ENCODE measurements at regions not wholly inside any gene's neighbourhood (a gene's known extent, or its start where the extent isn't known, plus 50 kb on each side); places are given as distances from the start of the nearest gene placed in this dataset.

DNA sequence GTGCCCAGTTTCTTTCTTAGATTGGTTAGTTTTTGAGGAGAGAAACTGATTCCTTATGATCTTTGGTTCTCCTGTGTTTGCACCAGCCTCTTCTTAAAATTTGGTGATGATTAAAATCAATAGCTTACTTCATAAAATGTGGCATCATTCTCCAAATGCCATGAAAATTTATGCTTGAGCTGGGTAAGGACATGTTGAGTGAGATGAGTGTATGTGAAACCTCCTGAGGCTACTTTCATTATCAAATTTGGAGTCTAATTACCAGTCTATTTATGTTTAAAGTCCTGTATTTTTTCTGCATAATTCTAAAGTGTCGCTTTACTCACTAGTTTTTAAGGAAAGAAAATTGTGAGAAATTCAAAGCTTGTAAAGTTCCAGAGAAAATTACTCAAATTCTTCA lies 102.1 kb downstream of the DIPK2A start:
- no peak for DNase-seq (ENCODE audit: low read depth)

DNA sequence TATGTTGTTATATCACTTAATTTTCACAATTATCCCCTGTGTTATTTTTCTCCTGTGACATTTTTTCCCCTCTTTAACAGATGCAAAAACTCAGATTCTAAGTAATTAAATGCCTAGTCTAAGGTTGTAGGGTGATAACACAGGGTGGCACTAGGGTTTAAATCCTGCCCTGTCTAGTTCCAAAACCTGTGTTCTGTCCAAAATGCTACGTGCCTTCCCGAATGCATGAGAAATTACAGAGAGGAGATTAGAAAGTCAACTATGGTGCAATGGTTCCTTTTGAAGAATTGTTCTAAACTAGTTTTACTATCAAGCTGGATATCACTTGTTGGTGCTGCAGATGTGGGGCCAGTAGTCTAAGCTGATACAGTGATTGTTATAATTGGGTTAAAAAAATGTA lies 108.0 kb downstream of the DIPK2A start:
- no peak for DNase-seq (ENCODE audit: low read depth)

DNA sequence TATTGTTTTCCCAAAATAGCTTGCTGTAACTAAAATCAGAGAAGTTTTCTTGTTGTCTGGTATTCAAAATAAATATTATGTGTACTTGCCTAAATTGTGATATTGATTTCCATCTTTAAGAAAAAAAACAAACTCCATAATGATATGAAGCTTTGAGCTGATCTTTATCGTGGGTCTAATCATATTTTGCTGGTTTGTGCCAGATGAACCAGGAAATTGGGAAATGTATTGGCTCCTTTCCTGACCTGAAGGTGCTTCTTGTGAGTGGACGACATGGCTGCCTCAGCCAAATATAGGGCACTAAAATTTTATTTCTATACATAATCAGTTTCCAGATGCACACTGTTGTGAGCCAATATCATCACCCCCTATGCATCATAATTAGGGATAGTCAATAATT lies 113.3 kb downstream of the DIPK2A start:
- no peak for DNase-seq (ENCODE audit: low read depth)

DNA sequence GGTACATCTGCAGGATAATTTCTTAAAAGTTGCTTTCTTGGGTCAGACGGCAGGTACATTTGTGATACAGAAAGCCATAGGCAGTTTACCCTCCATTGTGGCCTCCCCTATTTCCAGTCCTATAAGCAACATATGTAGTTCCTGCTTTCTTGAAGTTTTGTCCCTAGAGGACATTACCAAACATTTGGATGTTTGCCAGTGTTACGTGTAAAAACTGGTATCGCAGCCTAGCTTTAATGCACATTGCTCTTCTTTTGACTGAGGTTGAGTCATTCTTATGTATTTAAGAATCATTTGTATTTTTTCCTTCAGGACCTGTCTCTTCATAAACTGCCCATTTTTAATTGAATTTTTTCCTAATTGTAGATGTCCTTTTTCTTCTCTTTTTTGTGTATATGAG lies 114.3 kb downstream of the DIPK2A start:
- DNase-seq (ENCODE audit: low read depth), result no peak

DNA sequence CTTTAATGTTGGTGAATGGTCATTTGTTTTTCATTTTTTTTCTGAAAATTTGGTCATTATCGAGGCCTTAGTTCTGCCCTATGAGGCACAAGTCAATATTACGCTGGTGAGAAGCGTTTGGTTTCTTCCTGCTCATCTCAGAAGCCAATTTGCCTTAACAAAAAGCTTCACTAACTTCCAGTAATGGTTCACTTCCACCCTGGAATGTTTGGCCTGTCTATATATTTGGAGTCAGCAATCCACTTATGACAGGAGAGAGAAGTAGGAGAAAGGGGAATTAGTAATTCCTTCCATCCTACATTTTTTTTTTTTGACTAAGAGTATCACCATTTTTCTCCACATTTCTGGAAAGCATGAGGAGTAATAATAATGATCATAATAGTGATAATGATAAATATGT lies 124.4 kb downstream of the DIPK2A start:
- DNase-seq (ENCODE audit: low read depth), result no peak

DNA sequence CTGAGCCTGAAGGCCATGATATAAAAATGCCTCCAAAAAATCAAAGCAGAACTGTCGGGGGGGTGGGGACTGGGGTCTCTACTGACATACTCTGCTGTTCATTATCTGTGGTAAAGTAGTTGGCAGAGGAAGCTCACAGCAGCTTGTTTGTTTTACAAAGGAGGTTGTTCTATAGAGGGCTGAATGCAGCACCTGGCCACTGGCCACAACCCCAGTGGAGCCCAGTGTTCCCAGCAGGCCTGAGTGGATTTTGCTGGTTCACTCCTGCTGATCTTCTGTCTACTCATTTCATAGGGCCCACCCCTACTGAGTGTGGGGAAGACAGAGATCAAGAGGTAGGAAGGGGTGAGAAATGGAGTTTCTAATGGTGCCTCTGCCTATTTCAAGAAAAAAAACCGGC lies 125.5 kb downstream of the DIPK2A start:
- no peak for DNase-seq (ENCODE audit: low read depth)

DNA sequence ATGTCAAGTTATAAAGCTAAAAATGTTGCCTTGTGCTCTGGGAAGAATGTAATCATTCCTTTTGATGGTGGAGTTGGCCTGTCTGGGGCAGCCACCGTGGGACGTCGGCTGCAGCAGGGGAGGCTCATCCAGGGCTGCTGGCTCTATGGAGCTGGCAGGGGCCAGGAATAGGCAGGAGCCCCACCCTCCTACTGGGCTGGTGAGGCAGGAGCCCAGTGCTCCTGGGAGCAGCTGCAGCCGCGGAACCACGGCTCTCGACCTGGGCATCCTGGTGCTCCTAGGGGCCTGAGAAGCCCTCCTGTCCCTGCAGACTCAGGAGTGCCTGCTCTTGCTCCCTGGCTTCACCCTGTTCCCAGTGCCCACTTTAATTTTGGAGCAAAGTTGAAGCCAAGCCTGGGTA lies 127.1 kb downstream of the DIPK2A start:
- DNase-seq (ENCODE audit: low read depth), result no peak

DNA sequence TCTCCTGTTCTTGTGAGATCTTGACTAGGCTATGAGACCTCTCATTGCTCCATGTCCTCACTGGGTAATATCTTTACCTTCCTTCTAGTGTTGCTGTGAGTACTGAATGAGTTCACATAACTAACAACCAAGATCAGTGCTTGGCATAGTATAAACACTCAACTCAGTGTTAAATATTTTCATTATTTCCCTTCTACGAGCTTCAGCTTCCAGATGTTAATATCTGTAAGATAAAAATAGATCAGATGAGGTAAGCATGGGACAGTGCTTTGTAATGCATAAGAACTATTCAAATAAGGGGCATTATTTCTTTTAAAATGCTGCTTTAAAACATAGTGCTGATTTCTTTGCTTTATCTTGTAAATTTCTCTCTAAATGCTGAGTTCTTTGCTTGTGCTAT lies 130.8 kb downstream of the DIPK2A start:
- no peak for DNase-seq (ENCODE audit: low read depth)

DNA sequence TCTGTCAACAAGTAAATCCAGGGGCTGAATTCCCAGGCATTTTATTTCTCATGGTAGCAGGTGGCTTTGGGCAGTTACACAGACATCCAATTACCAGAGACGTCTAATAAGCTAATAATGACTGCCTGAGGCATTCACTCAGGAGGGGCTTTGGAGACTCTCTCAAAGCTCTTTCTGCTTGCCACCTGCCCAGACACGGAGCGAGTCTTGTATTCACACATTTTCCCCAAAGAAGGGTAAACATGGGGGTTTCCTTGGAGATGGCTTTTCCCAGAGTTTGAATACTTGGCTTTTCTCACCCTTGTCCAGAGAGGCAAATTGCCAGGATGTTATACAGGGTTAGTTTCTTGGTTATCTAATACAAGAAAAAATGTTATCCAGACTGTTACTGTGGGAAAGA lies 132.6 kb downstream of the DIPK2A start:
- no peak for DNase-seq (ENCODE audit: low read depth)

DNA sequence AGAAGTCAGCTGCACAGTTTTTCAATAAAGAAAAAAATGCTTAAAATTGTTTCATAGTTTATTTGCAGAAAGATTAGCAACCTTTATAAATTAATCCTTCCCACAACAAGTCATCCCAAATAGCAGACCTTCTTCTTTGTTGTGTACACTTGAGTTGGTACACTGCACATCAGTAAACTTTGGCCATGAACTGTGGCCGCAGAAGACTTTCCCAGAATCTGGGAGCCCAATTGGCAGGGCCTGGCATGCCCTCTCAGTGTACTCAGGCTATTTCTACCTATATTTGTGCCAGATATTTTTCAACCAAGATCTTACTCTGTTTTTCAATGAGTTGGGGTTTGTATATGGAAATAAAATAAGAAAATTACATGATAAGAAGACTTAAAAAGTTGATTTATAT lies 133.1 kb downstream of the DIPK2A start:
- no peak for DNase-seq (ENCODE audit: low read depth)

DNA sequence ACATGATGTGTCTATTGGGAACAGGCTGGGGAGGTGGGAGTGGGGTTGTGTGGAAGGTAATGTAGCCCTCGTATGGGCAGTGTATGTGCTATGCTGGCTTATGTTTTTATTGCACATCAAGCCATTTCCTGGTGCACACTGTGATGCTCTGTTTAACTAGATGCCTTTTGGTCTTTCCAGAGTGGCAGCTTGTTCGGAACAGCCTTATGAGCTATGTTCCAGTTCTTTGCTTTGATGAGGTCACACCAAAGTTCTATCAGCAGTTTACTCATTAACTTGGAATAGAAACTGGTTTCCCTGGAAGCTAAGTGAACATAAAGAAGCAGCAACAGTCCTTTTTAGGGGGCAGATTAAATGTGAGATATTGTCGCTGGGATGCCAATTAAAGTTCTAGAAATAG lies 133.9 kb downstream of the DIPK2A start:
- no peak for DNase-seq (ENCODE audit: low read depth)

DNA sequence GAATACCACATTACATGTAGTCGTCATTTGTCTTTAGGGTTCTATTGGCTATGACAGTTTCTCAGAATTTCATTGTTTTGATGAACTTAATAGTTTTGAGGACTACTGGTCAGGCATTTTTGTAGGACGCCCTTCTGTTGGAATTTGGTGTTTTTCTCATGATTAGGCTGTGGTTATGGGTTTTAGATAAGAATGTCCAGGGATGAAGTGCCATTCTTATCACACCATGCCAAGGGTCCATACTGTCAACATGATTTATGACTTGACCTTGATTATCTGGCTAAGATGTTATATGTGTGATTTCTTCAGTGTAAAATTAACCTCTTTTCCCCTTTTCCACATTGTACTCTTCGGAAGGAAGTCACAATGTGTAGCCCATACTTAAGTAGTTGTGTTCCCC lies 135.3 kb downstream of the DIPK2A start:
- no peak for DNase-seq (ENCODE audit: low read depth)

DNA sequence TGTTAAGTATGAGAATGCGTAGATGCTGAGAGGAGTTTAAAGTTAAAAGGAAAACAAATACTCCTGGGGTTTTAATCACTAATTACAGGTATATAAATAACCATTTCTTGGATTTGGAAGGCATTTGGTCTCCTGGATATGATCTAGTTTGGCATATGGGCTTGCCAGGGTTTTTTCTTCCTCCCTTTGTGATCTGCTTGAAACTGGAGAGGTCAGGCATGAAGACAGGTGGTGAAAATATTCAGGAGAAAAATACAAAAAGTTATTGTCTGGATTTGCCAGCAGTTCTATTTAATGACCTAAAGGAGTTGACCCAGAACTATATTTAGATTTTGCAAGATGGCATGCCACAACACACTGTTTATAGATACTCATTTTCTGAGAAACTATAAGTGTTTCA lies 136.3 kb downstream of the DIPK2A start:
- DNase-seq (ENCODE audit: low read depth), result no peak

DNA sequence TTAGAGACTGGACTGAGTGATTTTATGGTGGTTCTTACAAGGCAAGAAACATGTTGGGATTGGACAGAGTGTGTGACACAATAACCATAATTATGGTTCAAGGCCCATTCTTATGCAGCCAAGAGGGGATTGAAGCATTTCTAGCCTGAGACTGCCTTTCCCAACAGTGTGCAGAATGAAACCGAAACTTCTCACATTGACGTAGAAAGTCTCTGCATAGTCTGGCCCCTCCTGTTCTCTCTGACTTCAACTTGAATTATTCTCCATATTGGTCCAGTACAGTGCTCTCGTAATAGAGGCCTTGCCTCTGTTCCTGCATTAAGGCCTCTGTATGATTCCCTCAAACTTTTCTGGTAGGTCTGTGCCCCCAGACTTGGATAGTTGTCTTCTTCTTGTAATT lies 138.3 kb downstream of the DIPK2A start:
- DNase-seq (ENCODE audit: low read depth), result no peak

DNA sequence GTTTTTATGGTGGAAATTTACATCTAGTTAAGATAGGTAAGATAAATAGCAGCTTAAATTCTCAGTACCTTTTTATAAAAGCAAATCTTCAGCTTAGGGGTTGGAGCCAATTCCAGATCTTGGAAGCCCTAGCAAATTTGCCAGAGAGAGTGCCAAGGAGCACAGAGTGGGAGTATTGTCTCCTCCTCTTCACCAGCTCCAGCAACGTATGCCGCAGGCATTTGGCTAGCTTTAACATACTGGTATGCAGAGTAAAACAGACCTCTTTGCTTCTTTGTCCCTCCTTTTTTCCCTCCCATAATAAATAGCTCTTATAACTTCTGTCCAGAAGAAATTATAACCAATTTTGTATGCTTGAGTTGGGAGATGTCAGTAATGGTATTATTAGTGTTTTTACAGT lies 140.4 kb downstream of the DIPK2A start:
- no peak for DNase-seq (ENCODE audit: low read depth)

DNA sequence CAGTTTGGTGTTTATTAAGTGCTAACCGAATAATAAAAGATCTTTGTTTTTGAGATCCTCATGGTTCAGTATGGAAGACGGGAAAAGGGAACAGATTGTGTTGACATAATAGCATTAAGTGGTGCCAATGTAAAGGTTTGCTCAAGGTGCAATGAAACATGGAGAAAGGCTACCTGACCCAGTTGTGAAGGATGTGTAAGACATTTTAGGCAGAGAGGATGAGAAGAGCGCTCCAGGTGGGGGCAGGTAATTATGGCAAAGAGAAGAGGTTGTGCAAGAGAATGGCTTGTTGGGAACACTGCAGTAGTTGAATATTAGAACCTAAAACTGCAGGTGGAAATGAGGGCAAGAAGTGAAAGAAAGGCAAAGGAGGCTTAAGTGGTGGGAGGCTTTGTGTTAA lies 140.8 kb downstream of the DIPK2A start:
- no peak for DNase-seq (ENCODE audit: low read depth)

DNA sequence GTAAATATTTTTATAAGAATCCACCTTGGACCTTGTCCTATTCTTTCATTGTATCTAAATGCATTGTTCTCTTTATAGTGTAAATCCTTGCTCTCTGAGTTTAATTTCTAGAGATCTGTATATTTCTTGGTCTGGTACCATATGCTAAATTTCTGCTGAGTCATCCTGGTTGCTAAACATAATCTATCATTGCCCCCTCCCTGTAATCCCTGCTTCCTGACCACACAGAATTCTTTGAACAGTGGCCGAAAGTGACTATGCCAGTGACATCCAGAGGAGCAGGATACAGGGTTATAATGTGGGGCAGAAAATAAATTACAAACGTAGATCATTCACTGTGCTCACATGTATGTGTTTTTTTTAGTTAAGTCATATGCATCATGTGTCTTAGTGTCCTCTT lies 143.1 kb downstream of the DIPK2A start:
- no peak for DNase-seq (ENCODE audit: low read depth)

DNA sequence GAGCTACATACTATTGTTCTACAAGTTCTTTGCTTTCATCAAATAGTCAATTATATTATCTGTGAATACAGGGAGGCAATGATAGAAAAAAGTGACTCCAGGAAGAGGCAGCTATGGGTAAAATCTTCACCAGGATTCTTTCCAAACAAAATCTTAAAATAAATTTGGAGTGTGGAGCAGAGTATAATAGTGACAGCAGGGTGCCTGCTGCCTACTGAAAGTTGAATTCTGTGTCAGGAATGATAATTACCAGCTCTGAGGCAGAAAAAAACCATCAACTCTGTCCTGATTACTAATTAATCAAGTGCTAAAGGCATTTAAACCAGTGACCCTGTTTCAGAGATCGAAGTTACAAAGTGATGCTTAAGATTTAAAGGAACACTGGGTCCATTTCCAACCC lies 148.0 kb downstream of the DIPK2A start:
- no peak for DNase-seq (ENCODE audit: low read depth)

DNA sequence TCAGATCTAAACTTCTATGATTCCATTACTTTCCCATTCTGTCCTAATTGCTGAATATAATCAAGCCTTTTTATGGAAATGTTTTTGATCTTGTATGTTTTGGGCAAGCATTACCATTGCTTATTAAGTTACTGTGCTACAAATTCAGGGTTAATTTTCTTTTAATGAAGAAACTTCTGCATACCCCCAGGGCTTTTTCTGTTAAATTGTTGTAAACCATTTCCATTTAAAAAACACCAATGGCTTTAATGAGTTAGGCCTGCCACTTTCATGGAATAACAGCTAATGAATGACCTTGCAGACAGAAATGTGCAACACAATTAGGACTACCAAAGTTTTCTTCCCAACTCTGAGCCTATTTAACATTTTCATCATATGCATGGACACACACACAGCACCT lies 150.0 kb downstream of the DIPK2A start:
- no peak for DNase-seq (ENCODE audit: low read depth)

DNA sequence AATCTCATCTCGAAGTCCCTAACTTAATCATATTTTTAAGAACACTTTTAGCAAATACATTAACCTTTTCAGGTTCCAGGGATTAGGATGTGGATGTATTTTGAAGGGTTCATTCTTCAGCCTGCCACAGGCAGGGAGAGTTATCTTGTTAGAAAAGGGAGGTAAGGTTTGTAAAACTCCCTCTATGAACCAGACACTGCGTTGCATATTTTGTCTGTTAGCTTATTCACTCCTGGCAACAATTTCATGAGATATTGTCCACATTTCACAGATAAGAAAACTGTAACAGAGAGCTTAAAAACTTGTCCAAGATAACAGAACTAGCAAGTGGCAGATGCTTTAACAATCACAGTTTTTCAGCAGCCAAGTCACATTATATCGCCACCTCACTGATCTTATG lies 155.4 kb downstream of the DIPK2A start:
- DNase-seq (ENCODE audit: low read depth), result no peak

DNA sequence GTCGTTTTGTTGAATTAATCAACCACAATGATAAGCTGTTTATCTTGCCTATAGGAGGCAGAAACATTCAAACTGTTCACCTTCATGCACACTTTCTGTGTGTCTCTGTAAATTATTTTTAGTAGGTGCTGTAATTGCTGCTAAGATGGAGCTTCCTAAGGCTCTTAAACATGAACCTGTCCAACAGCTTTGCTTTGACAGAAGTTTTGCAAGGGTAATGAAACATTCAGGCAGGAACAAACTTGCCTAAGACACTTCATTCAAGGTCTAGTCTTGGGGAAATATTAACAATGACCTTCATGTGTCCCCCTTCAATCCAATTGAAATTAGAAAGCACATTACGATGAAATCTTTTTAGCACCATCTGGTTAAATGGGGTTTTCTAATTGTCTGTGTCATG lies 156.1 kb downstream of the DIPK2A start:
- DNase-seq (ENCODE audit: low read depth), result no peak

DNA sequence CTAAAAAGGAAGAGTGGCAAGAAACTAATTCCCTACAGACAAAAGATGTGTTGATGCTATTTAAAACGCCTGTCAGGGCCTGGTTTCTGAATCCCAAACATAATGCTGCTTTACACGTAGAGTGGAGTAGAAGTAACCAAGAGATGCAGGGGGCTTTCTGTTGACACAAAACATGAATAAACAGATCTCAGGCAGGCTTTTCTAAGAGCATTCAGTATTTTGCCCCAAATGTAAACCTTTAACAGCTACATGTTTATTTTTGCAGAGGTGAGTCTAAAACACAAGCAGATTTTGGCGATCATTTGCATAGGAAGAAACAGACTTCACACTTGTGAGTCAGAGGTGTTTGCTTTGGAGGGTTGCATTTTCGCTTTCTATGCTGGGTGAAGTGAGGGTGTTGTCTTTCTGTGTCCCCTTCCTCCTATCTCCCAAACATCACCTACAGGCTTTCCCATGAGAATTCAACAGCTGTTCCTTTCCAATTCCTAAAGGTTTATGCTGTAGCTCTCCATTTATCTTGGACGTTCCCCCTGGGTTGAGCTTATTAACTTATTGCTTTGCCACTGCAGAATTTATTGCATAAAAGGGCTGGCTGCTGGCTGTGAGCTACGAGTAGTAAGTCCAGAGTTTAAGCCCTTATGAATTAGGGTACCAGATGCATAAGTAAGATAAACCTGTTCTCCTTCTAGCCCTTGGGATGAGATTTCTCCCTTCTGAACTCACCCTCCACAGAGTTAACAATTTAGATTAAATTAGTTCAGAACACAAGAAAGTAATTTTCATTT lies 156.7 kb downstream of the DIPK2A start:
- no peak for DNase-seq (ENCODE audit: low read depth)

DNA sequence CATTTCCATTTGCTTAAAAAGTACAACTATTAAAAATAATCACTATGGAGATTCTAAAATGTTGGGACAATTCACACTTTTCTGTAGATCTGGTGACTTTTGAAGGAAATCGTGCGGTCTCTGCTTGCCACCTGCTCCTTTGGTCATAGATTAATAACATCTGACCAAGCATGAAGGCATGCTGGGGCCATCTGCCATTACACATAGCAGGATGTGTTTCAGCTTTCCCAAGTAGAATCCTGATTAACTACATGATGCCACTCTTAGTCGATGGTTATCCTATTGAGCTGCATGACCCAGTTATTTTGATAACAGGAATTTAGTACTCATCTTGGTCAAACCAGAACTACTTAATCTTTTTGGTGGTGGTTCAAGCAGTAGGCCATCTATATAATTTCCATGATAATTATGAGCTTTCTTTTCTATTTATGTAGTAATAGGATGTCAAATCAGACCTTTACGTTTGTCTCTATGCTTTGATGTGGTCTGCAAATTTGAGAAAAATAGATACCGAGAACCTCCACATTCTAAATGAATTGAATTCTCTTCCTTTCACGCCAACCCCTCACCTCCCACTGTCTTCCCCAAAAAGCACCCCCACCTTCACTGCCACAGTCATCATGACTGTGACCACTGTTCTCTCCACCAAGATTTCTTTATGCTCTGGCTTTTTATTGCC lies 158.1 kb downstream of the DIPK2A start:
- DNase-seq (ENCODE audit: low read depth), result no peak

DNA sequence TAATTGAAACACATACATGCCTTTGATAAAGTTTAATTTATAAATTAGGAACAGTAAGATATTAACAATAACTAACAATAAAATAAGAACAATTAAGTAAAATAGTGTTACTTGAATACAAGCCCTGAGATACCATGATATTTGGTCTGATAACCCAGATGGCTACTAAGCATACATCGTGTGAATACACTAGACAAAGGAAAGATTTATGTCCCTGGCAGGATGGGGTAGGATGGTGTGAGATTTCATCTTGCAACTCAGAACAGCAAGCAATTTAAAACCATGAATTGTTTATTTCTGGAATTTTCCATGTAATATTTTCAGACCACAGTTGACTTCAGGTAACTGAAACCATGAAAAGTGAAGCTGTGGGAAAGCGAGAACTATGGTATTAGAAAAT lies 169.5 kb downstream of the DIPK2A start:
- no peak for DNase-seq (ENCODE audit: low read depth)

Measured in non-pigmented ciliary epithelial cell (primary cell).